ENCODE measurements at regions not wholly inside any gene's neighbourhood (a gene's known extent, or its start where the extent isn't known, plus 50 kb on each side); places are given as distances from the start of the nearest gene placed in this dataset.

- FAIRE-seq: no peak
- no peak for TF ChIP-seq POLR2A (IDR thresholded peaks at IDR 0.05; ENCODE audit: low read depth, low read length)
- no peak for DNase-seq (ENCODE audit: insufficient read length, low spot score)
Observed at GRCh38 chr4:164368894-164369293, 385.0 kb upstream of the SMIM31 start.

DNA sequence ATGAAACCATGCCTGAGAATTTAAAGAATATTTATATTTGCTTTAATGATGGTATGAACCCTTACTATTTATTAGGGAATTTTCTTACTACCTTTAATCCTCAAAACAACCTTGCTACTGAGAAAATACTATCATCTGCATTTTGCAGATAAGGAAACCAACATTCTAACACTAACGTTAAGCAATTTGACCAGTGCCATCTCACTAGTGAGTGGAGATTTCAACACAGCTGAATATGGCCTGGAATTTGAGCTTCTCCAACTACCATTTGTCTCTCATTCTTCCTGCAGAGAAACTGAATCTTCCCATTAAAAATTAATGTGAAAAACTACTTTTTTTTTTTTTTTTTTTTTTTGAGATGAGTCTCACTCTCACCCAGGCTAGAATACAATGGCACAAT lies 380.9 kb upstream of the SMIM31 start:
- DNase-seq (ENCODE audit: insufficient read length, low spot score) (no peak), FAIRE-seq (no peak)
- TF ChIP-seq POLR2A (IDR thresholded peaks at IDR 0.05; ENCODE audit: low read depth, low read length): no peak

DNA sequence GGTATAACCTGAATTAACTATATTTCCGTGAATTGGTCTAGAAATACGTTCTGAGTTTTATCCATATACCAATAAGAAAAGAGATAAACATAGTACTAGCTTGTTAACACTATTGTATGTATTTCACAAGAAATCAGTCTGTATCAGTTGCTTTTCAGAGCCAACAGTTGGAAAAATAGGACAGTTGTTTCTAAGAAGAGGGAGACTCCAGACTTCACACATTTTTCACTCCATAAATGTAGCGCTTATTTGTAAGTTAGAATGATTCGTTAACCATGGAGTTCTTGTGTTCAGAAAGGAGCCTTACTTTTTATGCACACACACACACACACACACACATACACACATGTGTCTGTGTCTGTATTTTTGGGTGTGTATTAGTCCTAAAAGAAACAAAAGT lies 376.7 kb upstream of the SMIM31 start:
- FAIRE-seq (no peak), DNase-seq (ENCODE audit: insufficient read length, low spot score) (no peak)
- TF ChIP-seq POLR2A (IDR thresholded peaks at IDR 0.05; ENCODE audit: low read depth, low read length): no peak

- FAIRE-seq: no peak
Observed at GRCh38 chr4:164378361-164378760, 375.6 kb upstream of the SMIM31 start.

DNA sequence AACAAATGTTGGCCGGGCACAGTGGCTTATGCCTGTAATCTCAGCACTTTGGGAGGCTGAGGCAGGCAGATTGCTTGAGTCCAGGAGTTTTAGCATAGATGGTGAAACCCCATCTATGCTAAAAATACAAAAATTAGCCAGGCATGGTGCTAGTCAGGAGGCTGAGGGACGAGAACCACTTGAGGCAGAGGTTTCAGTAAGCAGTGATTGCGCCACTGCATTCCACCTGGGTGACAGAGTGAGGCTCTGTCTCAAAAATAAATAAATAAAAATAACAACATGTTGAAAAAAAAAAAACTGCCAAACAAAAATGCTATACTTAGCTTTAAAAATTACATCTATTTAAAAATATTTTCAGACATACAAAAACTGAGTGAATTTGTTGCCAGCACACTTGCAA lies 374.2 kb upstream of the SMIM31 start:
- no peak for DNase-seq (ENCODE audit: insufficient read length, low spot score)
- TF ChIP-seq POLR2A (IDR thresholded peaks at IDR 0.05; ENCODE audit: low read depth, low read length): no peak
- FAIRE-seq: no peak

More at GRCh38 chr4:164378361-164378760, 375.6 kb upstream of the SMIM31 start:
- no peak for DNase-seq (ENCODE audit: insufficient read length, low spot score)
- no peak for TF ChIP-seq POLR2A (IDR thresholded peaks at IDR 0.05; ENCODE audit: low read depth, low read length)

GRCh38 chr4:164381859-164382258 lies 372.1 kb upstream of the SMIM31 start:
- no peak for FAIRE-seq
- no peak for TF ChIP-seq POLR2A (IDR thresholded peaks at IDR 0.05; ENCODE audit: low read depth, low read length)
- DNase-seq (ENCODE audit: insufficient read length, low spot score): no peak

- no peak for DNase-seq (ENCODE audit: insufficient read length, low spot score)
- TF ChIP-seq POLR2A (IDR thresholded peaks at IDR 0.05; ENCODE audit: low read depth, low read length): no peak
- no peak for FAIRE-seq
Observed at GRCh38 chr4:164383058-164383357, 370.9 kb upstream of the SMIM31 start.

DNA sequence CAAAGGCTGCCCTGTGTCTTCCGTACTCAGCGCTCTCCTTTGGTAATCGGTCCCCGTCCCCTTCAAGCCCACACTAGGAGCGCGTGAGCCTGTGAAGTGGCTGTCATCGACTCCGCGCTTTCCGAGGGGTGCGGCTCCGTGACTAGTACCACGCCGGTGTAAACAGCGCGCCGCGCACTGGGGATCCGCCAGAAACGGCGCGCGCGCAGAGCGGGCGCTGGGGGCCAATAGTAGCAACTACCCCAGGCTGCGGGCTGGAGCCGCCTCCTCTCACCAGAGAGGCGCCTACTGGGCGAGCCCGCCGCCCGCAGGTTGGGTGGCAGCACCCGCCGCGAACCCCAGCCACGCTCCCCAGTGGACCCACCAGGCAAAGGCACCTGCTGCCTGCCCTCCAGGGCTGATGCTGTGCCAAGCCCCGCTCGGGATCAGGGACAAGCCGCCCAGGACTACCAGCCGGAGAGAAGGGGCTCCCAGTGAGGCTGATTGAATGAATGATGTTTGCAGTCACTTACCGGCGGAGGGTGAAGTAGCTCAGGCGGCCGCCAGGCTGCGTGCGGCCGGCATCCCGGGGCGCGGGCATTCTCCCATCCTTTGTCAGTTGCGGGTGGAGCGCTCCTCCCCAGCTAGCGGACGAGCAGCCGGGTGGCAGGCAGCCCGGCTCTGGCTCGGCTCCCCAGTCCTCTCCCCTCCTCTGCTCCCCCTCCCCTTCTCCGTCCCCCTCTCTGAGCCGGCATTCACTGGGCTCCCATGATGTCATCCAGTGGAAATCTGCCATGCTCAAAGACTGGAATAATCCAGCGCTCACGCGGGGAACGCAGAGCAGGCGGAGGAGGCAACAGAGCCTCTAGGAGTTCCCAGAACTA lies 370.3 kb upstream of the SMIM31 start:
- FAIRE-seq (no peak), DNase-seq (ENCODE audit: insufficient read length, low spot score) (peak; percentile 40)
- no peak for TF ChIP-seq POLR2A (IDR thresholded peaks at IDR 0.05; ENCODE audit: low read depth, low read length)

GRCh38 chr4:164384416-164384815 lies 369.5 kb upstream of the SMIM31 start:
- TF ChIP-seq POLR2A (IDR thresholded peaks at IDR 0.05; ENCODE audit: low read depth, low read length): no peak
- FAIRE-seq (no peak), DNase-seq (ENCODE audit: insufficient read length, low spot score) (no peak)

- no peak for TF ChIP-seq POLR2A (IDR thresholded peaks at IDR 0.05; ENCODE audit: low read depth, low read length)
- FAIRE-seq (no peak), DNase-seq (ENCODE audit: insufficient read length, low spot score) (no peak)
Observed at GRCh38 chr4:164396439-164396838, 357.5 kb upstream of the SMIM31 start.

- no peak for TF ChIP-seq POLR2A (IDR thresholded peaks at IDR 0.05; ENCODE audit: low read depth, low read length)
- FAIRE-seq: no peak
- DNase-seq (ENCODE audit: insufficient read length, low spot score): no peak
Observed at GRCh38 chr4:164402554-164402953, 351.4 kb upstream of the SMIM31 start.

GRCh38 chr4:164405774-164406173 lies 348.2 kb upstream of the SMIM31 start:
- DNase-seq (ENCODE audit: insufficient read length, low spot score) (no peak), FAIRE-seq (no peak)
- TF ChIP-seq POLR2A (IDR thresholded peaks at IDR 0.05; ENCODE audit: low read depth, low read length): no peak

GRCh38 chr4:164408831-164409230 lies 345.1 kb upstream of the SMIM31 start:
- FAIRE-seq (no peak), DNase-seq (ENCODE audit: insufficient read length, low spot score) (no peak)
- TF ChIP-seq POLR2A (IDR thresholded peaks at IDR 0.05; ENCODE audit: low read depth, low read length): no peak

GRCh38 chr4:164410401-164410800 lies 343.5 kb upstream of the SMIM31 start:
- FAIRE-seq (no peak), DNase-seq (ENCODE audit: insufficient read length, low spot score) (no peak)
- TF ChIP-seq POLR2A (IDR thresholded peaks at IDR 0.05; ENCODE audit: low read depth, low read length): no peak

DNA sequence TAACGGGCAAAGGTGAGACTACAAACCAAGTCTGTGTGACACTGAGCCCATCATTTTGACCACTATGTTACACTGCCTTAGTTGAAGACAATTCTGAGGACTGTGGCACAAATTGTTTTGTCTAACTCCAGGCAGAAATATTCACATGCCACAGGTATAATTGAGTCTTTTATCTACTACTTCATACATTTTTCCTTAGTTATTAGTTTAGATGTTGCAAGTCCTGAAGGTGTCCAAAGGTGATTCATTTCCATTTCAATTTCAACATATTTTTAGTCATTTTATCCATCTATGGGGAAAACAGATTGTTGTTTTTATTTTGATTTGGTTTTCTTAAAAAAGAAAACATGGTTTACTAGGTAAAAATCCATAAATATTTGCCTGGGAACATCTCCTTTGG lies 341.7 kb upstream of the SMIM31 start:
- TF ChIP-seq POLR2A (IDR thresholded peaks at IDR 0.05; ENCODE audit: low read depth, low read length): no peak

More for the DNA sequence above, 341.7 kb upstream of the SMIM31 start:
- no peak for FAIRE-seq
- no peak for DNase-seq (ENCODE audit: insufficient read length, low spot score)

Measured in H54 (cell line).